IMR-90 (cell line): ENCODE measurements at regions not wholly inside any gene's neighbourhood (a gene's known extent, or its start where the extent isn't known, plus 50 kb on each side); places are given as distances from the start of the nearest gene placed in this dataset.

Experiments
- ATAC-seq: fragments of 200-7000 bp; cut with Tn5 transposase; 2 replicates; pipeline ENCODE4 v1.9.1; 2020; ENCODE audit warnings: low read depth, mild to moderate bottlenecking, moderate library complexity
- BruUV-seq: library from RNA; stranded (reverse); fragments of 400-500 nt; replicated peaks from 2 replicates; lab custom pipeline; 2021; lab: Mats Ljungman, UMichigan
- CTCF ChIA-PET: fragments of 300-600 bp; formaldehyde crosslinking; extraction: SDS; loops from one replicate; lab custom pipeline; 2021; ENCODE audit warnings: antibody characterized with exemption; lab: Yijun Ruan, JAX
- POLR2A ChIA-PET: fragments of 300-600 bp; sonication (Branson Sonifier 250); formaldehyde crosslinking; loops from one replicate; lab custom pipeline; 2022; ENCODE audit warnings: antibody characterized with exemption; ENCODE audit not compliant: unreplicated experiment; lab: Charles Lee
- DNase-seq: peaks from one replicate; pipeline ENCODE4 v3.0.0; 2013
- H2AFZ ChIP-seq: replicated peaks from 2 replicates; pipeline ENCODE3; 2013; ENCODE audit warnings: low read length, mild to moderate bottlenecking; ENCODE audit not compliant: poor library complexity
- H2AK5ac ChIP-seq: 2 replicates; pipeline ENCODE4 v1.6.1; 2013; ENCODE audit warnings: low read depth, low read length, inconsistent platforms
- H2AK9ac ChIP-seq: replicated peaks from 2 replicates; pipeline ENCODE3; 2013; ENCODE audit warnings: mild to moderate bottlenecking, low read depth, low read length, moderate library complexity; ENCODE audit not compliant: poor library complexity
- H2BK120ac ChIP-seq: 2 replicates; pipeline ENCODE4 v1.6.1; 2013; ENCODE audit warnings: low read depth, low read length, inconsistent platforms
- H2BK15ac ChIP-seq: 3 replicates; pipeline ENCODE4 v1.6.1; 2013; ENCODE audit warnings: low read depth, low read length, inconsistent platforms
- H2BK20ac ChIP-seq: 2 replicates; pipeline ENCODE4 v1.6.1; 2013; ENCODE audit warnings: low read depth, mild to moderate bottlenecking, inconsistent platforms, low read length, moderate library complexity
- H2BK5ac ChIP-seq: 2 replicates; pipeline ENCODE4 v1.6.1; 2013; ENCODE audit warnings: mild to moderate bottlenecking, low read depth, low read length, inconsistent platforms; ENCODE audit not compliant: poor library complexity, severe bottlenecking
- H3K14ac ChIP-seq: replicated peaks from 2 replicates; pipeline ENCODE4 v1.6.1; 2013; ENCODE audit warnings: low read depth, low read length, inconsistent platforms
- H3K18ac ChIP-seq: 2 replicates; pipeline ENCODE4 v1.6.1; 2013; ENCODE audit warnings: low read depth, low read length, control low read depth
- H3K23ac ChIP-seq: 2 replicates; pipeline ENCODE4 v1.6.1; 2013; ENCODE audit warnings: low read depth, low read length, inconsistent platforms
- H3K27ac ChIP-seq: 2 replicates; pipeline ENCODE4 v1.5.1; 2013; ENCODE audit warnings: mild to moderate bottlenecking, control low read depth, low read length; ENCODE audit not compliant: insufficient read depth
- H3K27me3 ChIP-seq: 2 replicates; pipeline ENCODE4 v1.6.1; 2013; ENCODE audit warnings: low read length; ENCODE audit not compliant: control insufficient read depth, insufficient read depth
- H3K36me3 ChIP-seq: 2 replicates; pipeline ENCODE4 v1.6.1; 2013; ENCODE audit warnings: low read length, mixed read lengths; ENCODE audit not compliant: control insufficient read depth, insufficient read depth
- H3K4ac ChIP-seq: 2 replicates; pipeline ENCODE4 v1.6.1; 2013; ENCODE audit warnings: low read depth, low read length, inconsistent platforms
- H3K4me1 ChIP-seq: 2 replicates; pipeline ENCODE4 v1.6.1; 2013; ENCODE audit warnings: low read length, mixed read lengths; ENCODE audit not compliant: control insufficient read depth, insufficient read depth
- H3K4me2 ChIP-seq: 2 replicates; pipeline ENCODE4 v1.6.1; 2013; ENCODE audit warnings: low read depth, mild to moderate bottlenecking, control low read depth, low read length, moderate library complexity
- H3K4me3 ChIP-seq: 2 replicates; pipeline ENCODE4 v1.5.1; 2013; ENCODE audit warnings: low read depth, mild to moderate bottlenecking, control low read depth, low read length, moderate library complexity; ENCODE audit not compliant: insufficient read depth
- H3K56ac ChIP-seq: 2 replicates; pipeline ENCODE4 v1.6.1; 2013; ENCODE audit warnings: low read length, inconsistent platforms; ENCODE audit not compliant: insufficient read depth; ENCODE audit errors: extremely low read depth
- H3K79me1 ChIP-seq, 2 experiments: 2 replicates each; pipeline ENCODE4 v1.6.1; 2013; ENCODE audit warnings: low read length in 2 of 2, inconsistent platforms in 1 of 2, low read depth in 1 of 2
- H3K9ac ChIP-seq: 2 replicates; pipeline ENCODE4 v1.6.1; 2013; ENCODE audit warnings: low read depth, low read length, control low read depth
- H3K9me1 ChIP-seq: 2 replicates; pipeline ENCODE4 v1.6.1; 2013; ENCODE audit warnings: low read length, inconsistent platforms; ENCODE audit not compliant: insufficient read depth
- H3K9me3 ChIP-seq: 2 replicates; pipeline ENCODE4 v1.6.1; 2013; ENCODE audit warnings: low read length; ENCODE audit not compliant: control insufficient read depth, insufficient read depth
- H4K20me1 ChIP-seq: 2 replicates; pipeline ENCODE4 v1.6.1; 2013; ENCODE audit warnings: low read length, inconsistent platforms; ENCODE audit not compliant: insufficient read depth
- H4K5ac ChIP-seq: 2 replicates; pipeline ENCODE4 v1.6.1; 2013; ENCODE audit warnings: mild to moderate bottlenecking, low read depth, low read length, control low read depth
- H4K8ac ChIP-seq, 2 experiments: 2 replicates each; pipeline ENCODE4 v1.6.1; 2013; ENCODE audit warnings: low read depth in 2 of 2, low read length in 2 of 2, control low read depth in 1 of 2, inconsistent platforms in 1 of 2
- H4K91ac ChIP-seq: 2 replicates; pipeline ENCODE4 v1.6.1; 2013; ENCODE audit warnings: low read depth, low read length, inconsistent platforms; ENCODE audit not compliant: insufficient read depth
- BHLHE40 ChIP-seq: fragments of 150-350 bp; IDR thresholded peaks from 2 replicates; pipeline ENCODE4 v1.6.1; 2016; ENCODE audit warnings: mild to moderate bottlenecking, low read depth, low read length
- CEBPB ChIP-seq: IDR thresholded peaks from 2 replicates; pipeline ENCODE4 v1.6.1; 2012; ENCODE audit warnings: low read depth, low read length, improper control_type of control experiment
- CHD1 ChIP-seq: IDR thresholded peaks from 2 replicates; pipeline ENCODE4 v1.6.1; 2012; ENCODE audit warnings: low read depth, low read length, improper control_type of control experiment
- CTCF ChIP-seq: conservative IDR thresholded peaks from 2 replicates; pipeline ENCODE4 v1.5.1; 2012; ENCODE audit warnings: mild to moderate bottlenecking, low read depth, low read length, improper control_type of control experiment
- ELK1 ChIP-seq: fragments of 150-350 bp; IDR thresholded peaks from 2 replicates; pipeline ENCODE4 v1.6.1; 2016; ENCODE audit warnings: low read depth, mild to moderate bottlenecking, low read length, moderate library complexity, borderline replicate concordance
- FOS ChIP-seq: fragments of 150-350 bp; IDR thresholded peaks from 2 replicates; pipeline ENCODE4 v1.6.1; 2016; ENCODE audit warnings: low read depth, low read length
- MAFK ChIP-seq: IDR thresholded peaks from 2 replicates; pipeline ENCODE4 v1.6.1; 2012; ENCODE audit warnings: low read depth, low read length, improper control_type of control experiment
- MAZ ChIP-seq: IDR thresholded peaks from 2 replicates; pipeline ENCODE4 v1.6.1; 2012; ENCODE audit warnings: low read depth, mild to moderate bottlenecking, low read length, improper control_type of control experiment, moderate library complexity, borderline replicate concordance
- MXI1 ChIP-seq: IDR thresholded peaks from 2 replicates; pipeline ENCODE4 v1.6.1; 2012; ENCODE audit warnings: low read depth, mild to moderate bottlenecking, low read length, moderate library complexity, borderline replicate concordance
- NFE2L2 ChIP-seq: fragments of 150-350 bp; IDR thresholded peaks from 2 replicates; pipeline ENCODE4 v1.6.1; 2016; ENCODE audit warnings: low read depth, mild to moderate bottlenecking, low read length
- POLR2A ChIP-seq: IDR thresholded peaks from 2 replicates; pipeline ENCODE4 v1.6.1; 2012; ENCODE audit warnings: mild to moderate bottlenecking, low read depth, low read length
- RAD21 ChIP-seq: IDR thresholded peaks from 2 replicates; pipeline ENCODE4 v1.6.1; 2012; ENCODE audit warnings: low read length, improper control_type of control experiment
- RCOR1 ChIP-seq: IDR thresholded peaks from 2 replicates; pipeline ENCODE4 v1.6.1; 2012; ENCODE audit warnings: mild to moderate bottlenecking, low read length, improper control_type of control experiment; ENCODE audit not compliant: insufficient replicate concordance
- RFX5 ChIP-seq: IDR thresholded peaks from 2 replicates; pipeline ENCODE4 v1.8.0; 2012; ENCODE audit warnings: low read depth, mild to moderate bottlenecking, low read length, moderate library complexity
- SMC3 ChIP-seq: fragments of 150-350 bp; IDR thresholded peaks from 2 replicates; pipeline ENCODE4 v1.6.1; 2016; ENCODE audit warnings: low read depth, mild to moderate bottlenecking, antibody characterized with exemption, low read length, moderate library complexity
- USF2 ChIP-seq: fragments of 150-350 bp; IDR thresholded peaks from 2 replicates; pipeline ENCODE4 v1.6.1; 2017; ENCODE audit warnings: mild to moderate bottlenecking, antibody characterized with exemption, low read length, low read depth
- WGBS, 2 experiments: methylation state at CpG; one replicate each; pipeline versions ENCODE4 v1.1.5 to v1.1.7; 2013; ENCODE audit warnings: missing lambda C conversion rate in 2 of 2; ENCODE audit not compliant: insufficient read length in 1 of 2; ENCODE audit errors: extremely low coverage in 2 of 2; 5-methylcytosine and 5-hydroxymethylcytosine counted together
- dilution Hi-C: fragments of 300-500 bp; cut with HindIII; formaldehyde crosslinking; loops from one replicate; pipeline ENCODE4 v1.14.3; 2018; ENCODE audit warnings: low sequenced_read_pairs; ENCODE audit not compliant: unreplicated experiment
- in situ Hi-C: fragments of 300-500 bp; cut with MboI; formaldehyde crosslinking; loops from 3 replicates; pipeline ENCODE4 v1.14.3; 2019; ENCODE audit warnings: low sequenced_read_pairs, inconsistent platforms, mixed read lengths
- intact Hi-C: fragments of 100-400 bp; cut with micrococcal nuclease; formaldehyde crosslinking; loops from 2 replicates; pipeline ENCODE4 v1.10.0; 2022

- POLR2A ChIA-PET: no interaction called here
Measured at GRCh38 chr3:178274711-178275110, 261.5 kb upstream of the KCNMB2 start.

More at GRCh38 chr3:178274711-178275110, 261.5 kb upstream of the KCNMB2 start:
- H3K4me1 ChIP-seq: no peaks in the 10 kb centered on the region; the same call in 1 of the 2 replicates
- no peak overlapping the region for H3K27ac ChIP-seq
- no peak for ATAC-seq
- H2BK120ac ChIP-seq: no peak overlapping the region
- no peak for DNase-seq
- no peak overlapping the region for H2BK5ac ChIP-seq
- BruUV-seq: no TSS peak
- H3K27me3 ChIP-seq: no peaks in the 10 kb centered on the region
- H3K23ac ChIP-seq: no peak overlapping the region
- H3K9me3 ChIP-seq: peaks cover 11% of the 10 kb centered on the region
- dilution Hi-C loops: no loop called here
- TF ChIP-seq MXI1 (no peak), BHLHE40 (no peak), ELK1 (no peak), SMC3 (no peak), NFE2L2 (no peak), FOS (no peak), CTCF (no peak), POLR2A (no peak), CHD1 (no peak), MAZ (no peak), USF2 (no peak), RFX5 (no peak), CEBPB (no peak), MAFK (no peak), RAD21 (no peak), RCOR1 (no peak)
- no peak overlapping the region for H3K4me2 ChIP-seq
- no peak overlapping the region for H3K56ac ChIP-seq
- WGBS, 2 experiments: no CpG with 5 or more reads among the region's 4 CpGs
- no peak overlapping the region for H3K9ac ChIP-seq
- no peaks in the 10 kb centered on the region for H3K79me1 ChIP-seq
- CTCF ChIA-PET: interaction anchor here (0.6 to 0.7 kb wide), 2 partner anchors 29 to 292 kb away, joined by 3 read pairs; no protein-coding TSS in a partner anchor
- H2BK20ac ChIP-seq: no peak overlapping the region
- H3K14ac ChIP-seq: no peak overlapping the region
- H2AFZ ChIP-seq: no peak overlapping the region
- no peak overlapping the region for H2AK9ac ChIP-seq
- H3K4ac ChIP-seq: no peak overlapping the region
- H4K8ac ChIP-seq: no peak overlapping the region
- H4K91ac ChIP-seq: no peak overlapping the region
- H3K36me3 ChIP-seq: no peaks in the 10 kb centered on the region
- in situ Hi-C loops: no loop called here
- no peaks in the 10 kb centered on the region for H3K9me1 ChIP-seq
- no peaks in the 10 kb centered on the region for H4K20me1 ChIP-seq
- no peak overlapping the region for H2BK15ac ChIP-seq
- no peak overlapping the region for H3K4me3 ChIP-seq
- H2AK5ac ChIP-seq: no peak overlapping the region
- intact Hi-C loops: no loop called here
- H3K18ac ChIP-seq: no peak overlapping the region
- H4K5ac ChIP-seq: no peak overlapping the region
